A549 (cell line): ENCODE measurements at regions not wholly inside any gene's neighbourhood (a gene's known extent, or its start where the extent isn't known, plus 50 kb on each side); places are given as distances from the start of the nearest gene placed in this dataset.
A peak's percentile ranks its signal among the peaks of the same experiment; 100 is the strongest.

Experiments
- ATAC-seq, 2 experiments: fragments of 200-7000 bp in 1 of 2; fragments of >200 bp in 1 of 2; cut with Nextera tagmentation in 1 of 2; cut with Tn5 transposase in 1 of 2; 3 replicates each; pipeline versions ENCODE4 v1.8.0 to v1.9.1; 2018 to 2020; ENCODE audit warnings: mild to moderate bottlenecking in 1 of 2, moderate library complexity in 1 of 2
- CTCF ChIA-PET: fragments of 300-600 bp; sonication (Branson Sonifier 250); formaldehyde crosslinking; extraction: SDS; loops from one replicate; lab custom pipeline; 2021; ENCODE audit warnings: antibody characterized with exemption, inconsistent platforms; lab: Yijun Ruan, JAX
- POLR2A ChIA-PET: fragments of 350-600 bp; formaldehyde crosslinking; extraction: SDS; loops from one replicate; lab custom pipeline; 2021; ENCODE audit warnings: antibody characterized with exemption, inconsistent platforms; lab: Yijun Ruan, JAX
- DNase-seq, 2 experiments: peaks; one replicate each; pipeline versions ENCODE4 v3.0.0 to v3.0.0-alpha.2; 2011 to 2016; ENCODE audit warnings: low read depth in 1 of 2, low spot score in 1 of 2
- FAIRE-seq: peaks from 2 replicates; lab custom pipeline; 2011; peaks lifted over from hg19 to GRCh38; lab: Jason Lieb, UNC
- H3K27ac ChIP-seq, 2 experiments: fragments of >200 bp; sonication (Bioruptor Twin); formaldehyde crosslinking; 3 replicates each; pipeline ENCODE4 v1.5.1; 2016 to 2017
- H3K4me1 ChIP-seq: fragments of >200 bp; sonication (Bioruptor Twin); formaldehyde crosslinking; 3 replicates; pipeline ENCODE4 v1.6.1; 2016
- H3K4me2 ChIP-seq: fragments of >200 bp; sonication (Bioruptor Twin); formaldehyde crosslinking; 3 replicates; pipeline ENCODE4 v1.6.1; 2016
- H3K4me3 ChIP-seq: fragments of >200 bp; sonication (Bioruptor Twin); formaldehyde crosslinking; 3 replicates; pipeline ENCODE4 v1.5.1; 2016
- H3K9me3 ChIP-seq: fragments of >200 bp; sonication (Bioruptor Twin); formaldehyde crosslinking; 3 replicates; pipeline ENCODE4 v1.6.1; 2016
- CBX2 ChIP-seq: fragments of 200-600 bp; sonication (generic); IDR thresholded peaks from 2 replicates; pipeline ENCODE4 v1.6.1; 2016; ENCODE audit warnings: low read depth, mild to moderate bottlenecking, borderline replicate concordance
- CBX8 ChIP-seq: fragments of 200-600 bp; sonication (generic); IDR thresholded peaks from 2 replicates; pipeline ENCODE4 v1.6.1; 2016
- EHF ChIP-seq: fragments of 250-450 bp; sonication (Bioruptor Pico); IDR thresholded peaks from 2 replicates; pipeline ENCODE4 v1.5.0; 2020; ENCODE audit warnings: mild to moderate bottlenecking
- EHMT2 ChIP-seq: fragments of 200-600 bp; sonication (generic); IDR thresholded peaks from 2 replicates; pipeline ENCODE4 v1.6.1; 2016; ENCODE audit warnings: antibody characterized with exemption, low read depth, mild to moderate bottlenecking, moderate library complexity
- EP300 ChIP-seq, 2 experiments: fragments of >200 bp; sonication (Bioruptor Twin); formaldehyde crosslinking; IDR thresholded peaks; 2 replicates in 1 of 2; 3 replicates in 1 of 2; pipeline ENCODE4 v1.6.1; 2016 to 2017
- FOSB ChIP-seq: fragments of 250-450 bp; sonication (Bioruptor Pico); IDR thresholded peaks from 2 replicates; pipeline ENCODE4 v1.5.0; 2020; ENCODE audit warnings: mild to moderate bottlenecking, moderate library complexity
- HDAC2 ChIP-seq: fragments of 200-600 bp; sonication (generic); IDR thresholded peaks from 2 replicates; pipeline ENCODE4 v1.6.1; 2016
- HEYL ChIP-seq: fragments of 250-450 bp; sonication (Bioruptor Pico); IDR thresholded peaks from 2 replicates; pipeline ENCODE4 v1.8.0; 2021; ENCODE audit warnings: mild to moderate bottlenecking, moderate library complexity
- HOXB5 ChIP-seq: fragments of 250-450 bp; sonication (Bioruptor Pico); IDR thresholded peaks from 2 replicates; pipeline ENCODE4 v1.5.0; 2020; ENCODE audit warnings: mild to moderate bottlenecking, moderate library complexity
- JUN ChIP-seq, 2 experiments: fragments of >200 bp; sonication (Bioruptor Twin); formaldehyde crosslinking; IDR thresholded peaks; 2 replicates in 1 of 2; 3 replicates in 1 of 2; pipeline ENCODE4 v1.6.1; 2016 to 2017
- JUNB ChIP-seq: fragments of >200 bp; sonication (Bioruptor Twin); formaldehyde crosslinking; IDR thresholded peaks from 2 replicates; pipeline ENCODE4 v1.6.1; 2016
- MYC ChIP-seq: IDR thresholded peaks from 2 replicates; pipeline ENCODE4 v1.6.1; 2012; ENCODE audit warnings: mild to moderate bottlenecking, inconsistent platforms, low read length, improper control_type of control experiment, borderline replicate concordance
- NFE2L2 ChIP-seq: fragments of 150-350 bp; conservative IDR thresholded peaks from 2 replicates; pipeline ENCODE4 v1.6.1; 2014; ENCODE audit warnings: low read length
- NR3C1 ChIP-seq: fragments of >200 bp; sonication (Bioruptor Twin); formaldehyde crosslinking; IDR thresholded peaks from 3 replicates; pipeline ENCODE4 v1.6.1; 2017
- PBX3 ChIP-seq: IDR thresholded peaks from 2 replicates; pipeline ENCODE4 v1.6.1; 2012
- PHF8 ChIP-seq: fragments of 200-600 bp; sonication (generic); IDR thresholded peaks from 2 replicates; pipeline ENCODE4 v1.6.1; 2016; ENCODE audit warnings: low read depth, mild to moderate bottlenecking, antibody characterized with exemption, moderate library complexity, borderline replicate concordance
- POLR2AphosphoS2 ChIP-seq: conservative IDR thresholded peaks from 2 replicates; pipeline ENCODE4 v1.6.1; 2012; ENCODE audit warnings: low read length, improper control_type of control experiment, inconsistent platforms
- RCOR1 ChIP-seq: fragments of 150-350 bp; IDR thresholded peaks from 2 replicates; pipeline ENCODE4 v1.6.1; 2014; ENCODE audit warnings: antibody characterized with exemption, low read length, low read depth
- REST ChIP-seq: fragments of 200-600 bp; sonication (generic); IDR thresholded peaks from 2 replicates; pipeline ENCODE4 v1.6.1; 2016; ENCODE audit warnings: antibody characterized with exemption, mild to moderate bottlenecking, moderate library complexity
- RFX5 ChIP-seq: fragments of 450-650 bp; IDR thresholded peaks from 2 replicates; pipeline ENCODE4 v1.7.1; 2014; ENCODE audit warnings: antibody characterized with exemption, mild to moderate bottlenecking, moderate library complexity
- SMC3 ChIP-seq: fragments of >200 bp; sonication (Bioruptor Twin); formaldehyde crosslinking; IDR thresholded peaks from 3 replicates; pipeline ENCODE4 v1.6.1; 2018; ENCODE audit warnings: inconsistent platforms
- SREBF2 ChIP-seq: fragments of 450-650 bp; IDR thresholded peaks from 2 replicates; pipeline ENCODE4 v1.6.1; 2014; ENCODE audit warnings: mild to moderate bottlenecking, moderate library complexity
- USF2 ChIP-seq: fragments of 450-650 bp; IDR thresholded peaks from 2 replicates; pipeline ENCODE4 v1.6.1; 2014; ENCODE audit warnings: antibody characterized with exemption
- ZC3H11A ChIP-seq: fragments of 450-650 bp; IDR thresholded peaks from 2 replicates; pipeline ENCODE4 v1.6.1; 2014; ENCODE audit warnings: antibody characterized with exemption, mild to moderate bottlenecking
- ZFP36 ChIP-seq: fragments of 450-650 bp; IDR thresholded peaks from 2 replicates; pipeline ENCODE4 v1.6.1; 2014; ENCODE audit warnings: borderline replicate concordance; ENCODE audit not compliant: partially characterized antibody
- ZSCAN20 ChIP-seq: fragments of 250-450 bp; sonication (Bioruptor Pico); IDR thresholded peaks from 2 replicates; pipeline ENCODE4 v1.8.0; 2022; ENCODE audit warnings: mild to moderate bottlenecking, moderate library complexity
- WGBS: methylation state at CpG from one replicate; pipeline ENCODE4 v1.1.6; 2017; ENCODE audit errors: missing lambda C conversion rate; 5-methylcytosine and 5-hydroxymethylcytosine counted together
- TF ChIP-seq, protein P1 (sequence below): fragments of >200 bp; sonication (Bioruptor Twin); formaldehyde crosslinking; IDR thresholded peaks from 3 replicates; pipeline ENCODE4 v1.6.1; 2016
- TF ChIP-seq, protein P2 (sequence below): IDR thresholded peaks from 2 replicates; pipeline ENCODE4 v1.6.1; 2012
- TF ChIP-seq, protein P3 (sequence below): fragments of 250-450 bp; sonication (Bioruptor Pico); IDR thresholded peaks from 2 replicates; pipeline ENCODE4 v1.5.0; 2021; ENCODE audit warnings: mild to moderate bottlenecking, moderate library complexity, borderline replicate concordance
- TF ChIP-seq, protein P4 (sequence below): fragments of 150-350 bp; IDR thresholded peaks from 2 replicates; pipeline ENCODE4 v1.6.1; 2014; ENCODE audit warnings: low read depth, mild to moderate bottlenecking, low read length

- ChIA-PET POLR2A (no interaction called here), CTCF (interaction anchor here (0.7 to 1.5 kb wide), 5 partner anchors 9 to 562 kb away, joined by 3 to 4 read pairs (median 3); no protein-coding TSS in a partner anchor)
- H3K4me2 ChIP-seq = no peak overlapping the region
- ATAC-seq (no peak), DNase-seq (no peak), FAIRE-seq (no peak)
- H3K4me1 ChIP-seq = peaks cover 22% of the 10 kb centered on the region
- TF ChIP-seq PHF8 = no peak
- TF ChIP-seq ZFP36 = no peak
- TF ChIP-seq, protein P1, sequence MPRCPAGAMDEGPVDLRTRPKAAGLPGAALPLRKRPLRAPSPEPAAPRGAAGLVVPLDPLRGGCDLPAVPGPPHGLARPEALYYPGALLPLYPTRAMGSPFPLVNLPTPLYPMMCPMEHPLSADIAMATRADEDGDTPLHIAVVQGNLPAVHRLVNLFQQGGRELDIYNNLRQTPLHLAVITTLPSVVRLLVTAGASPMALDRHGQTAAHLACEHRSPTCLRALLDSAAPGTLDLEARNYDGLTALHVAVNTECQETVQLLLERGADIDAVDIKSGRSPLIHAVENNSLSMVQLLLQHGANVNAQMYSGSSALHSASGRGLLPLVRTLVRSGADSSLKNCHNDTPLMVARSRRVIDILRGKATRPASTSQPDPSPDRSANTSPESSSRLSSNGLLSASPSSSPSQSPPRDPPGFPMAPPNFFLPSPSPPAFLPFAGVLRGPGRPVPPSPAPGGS = no peak
- TF ChIP-seq NR3C1 = no peak
- TF ChIP-seq ZC3H11A = no peak
- no peak for TF ChIP-seq ZSCAN20 (CRISPR knock-in tag)
- TF ChIP-seq, protein P2, sequence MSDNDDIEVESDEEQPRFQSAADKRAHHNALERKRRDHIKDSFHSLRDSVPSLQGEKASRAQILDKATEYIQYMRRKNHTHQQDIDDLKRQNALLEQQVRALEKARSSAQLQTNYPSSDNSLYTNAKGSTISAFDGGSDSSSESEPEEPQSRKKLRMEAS = no peak
- no peak for TF ChIP-seq HOXB5 (CRISPR knock-in tag)
- TF ChIP-seq RCOR1 = no peak
- no peak for TF ChIP-seq HDAC2
- TF ChIP-seq USF2 = no peak
- TF ChIP-seq EP300 (IDR thresholded peaks at IDR 0.05) = no peak
- TF ChIP-seq FOSB = no peak
- no peak for TF ChIP-seq SMC3
- no peak for TF ChIP-seq MYC
- no peak for TF ChIP-seq JUN (IDR thresholded peaks at IDR 0.05)
- TF ChIP-seq HEYL = no peak
- no peak for TF ChIP-seq RFX5
- TF ChIP-seq, protein P3, sequence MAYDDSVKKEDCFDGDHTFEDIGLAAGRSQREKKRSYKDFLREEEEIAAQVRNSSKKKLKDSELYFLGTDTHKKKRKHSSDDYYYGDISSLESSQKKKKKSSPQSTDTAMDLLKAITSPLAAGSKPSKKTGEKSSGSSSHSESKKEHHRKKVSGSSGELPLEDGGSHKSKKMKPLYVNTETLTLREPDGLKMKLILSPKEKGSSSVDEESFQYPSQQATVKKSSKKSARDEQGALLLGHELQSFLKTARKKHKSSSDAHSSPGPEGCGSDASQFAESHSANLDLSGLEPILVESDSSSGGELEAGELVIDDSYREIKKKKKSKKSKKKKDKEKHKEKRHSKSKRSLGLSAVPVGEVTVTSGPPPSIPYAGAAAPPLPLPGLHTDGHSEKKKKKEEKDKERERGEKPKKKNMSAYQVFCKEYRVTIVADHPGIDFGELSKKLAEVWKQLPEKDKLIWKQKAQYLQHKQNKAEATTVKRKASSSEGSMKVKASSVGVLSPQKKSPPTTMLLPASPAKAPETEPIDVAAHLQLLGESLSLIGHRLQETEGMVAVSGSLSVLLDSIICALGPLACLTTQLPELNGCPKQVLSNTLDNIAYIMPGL (CRISPR knock-in tag) = no peak
- WGBS = 79% methylated on average over 7 of the region's 7 CpGs
- H3K27ac ChIP-seq = peak overlapping the region in 1 of 2 experiments; percentile 2; a peak in 1 of 6 replicates
- H3K4me3 ChIP-seq = no peak overlapping the region
- no peaks in the 10 kb centered on the region for H3K9me3 ChIP-seq
Observed at GRCh38 chr5:60371065-60371464, 328.9 kb downstream of the DEPDC1B start.

GRCh38 chr5:60370508-60370907, 329.5 kb downstream of the DEPDC1B start:
- Histone ChIP-seq H3K4me1 (peaks cover 22% of the 10 kb centered on the region), H3K9me3 (no peaks in the 10 kb centered on the region)
- no peak for FAIRE-seq
- CTCF ChIA-PET = interaction anchor here (0.9 to 1.5 kb wide), 4 partner anchors 12 to 561 kb away, joined by 3 to 4 read pairs (median 3); no protein-coding TSS in a partner anchor
- 79% methylated on average over 5 of the region's 5 CpGs for WGBS
- DNase-seq = no peak
- TF ChIP-seq, protein P4, sequence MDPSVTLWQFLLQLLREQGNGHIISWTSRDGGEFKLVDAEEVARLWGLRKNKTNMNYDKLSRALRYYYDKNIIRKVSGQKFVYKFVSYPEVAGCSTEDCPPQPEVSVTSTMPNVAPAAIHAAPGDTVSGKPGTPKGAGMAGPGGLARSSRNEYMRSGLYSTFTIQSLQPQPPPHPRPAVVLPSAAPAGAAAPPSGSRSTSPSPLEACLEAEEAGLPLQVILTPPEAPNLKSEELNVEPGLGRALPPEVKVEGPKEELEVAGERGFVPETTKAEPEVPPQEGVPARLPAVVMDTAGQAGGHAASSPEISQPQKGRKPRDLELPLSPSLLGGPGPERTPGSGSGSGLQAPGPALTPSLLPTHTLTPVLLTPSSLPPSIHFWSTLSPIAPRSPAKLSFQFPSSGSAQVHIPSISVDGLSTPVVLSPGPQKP = no peak
- TF ChIP-seq POLR2AphosphoS2 (no peak), JUNB (no peak), PBX3 (no peak), CBX8 (no peak), EHF (CRISPR knock-in tag) (no peak), REST (no peak), EHMT2 (no peak), NFE2L2 (no peak), SREBF2 (no peak), HOXB5 (CRISPR knock-in tag) (no peak), PHF8 (no peak), SMC3 (no peak), CBX2 (no peak), FOSB (no peak)
- TF ChIP-seq, all 56 proteins: peak for 0
- no peak for ATAC-seq
- POLR2A ChIA-PET = no interaction called here
- Histone ChIP-seq H3K4me2 (no peak overlapping the region), H3K27ac (peak overlapping the region in 1 of 2 experiments; percentile 2; a peak in 1 of 6 replicates), H3K4me3 (no peak overlapping the region)
